Gastroesophageal sphincter (tissue), 4 donors: ENCODE measurements at regions not wholly inside any gene's neighbourhood (a gene's known extent, or its start where the extent isn't known, plus 50 kb on each side); places are given as distances from the start of the nearest gene placed in this dataset.

Experiments used
- ATAC-seq: fragments of 150-250 bp; one replicate; pipeline ENCODE4 v1.9.1; 2016; ENCODE audit warnings: mild to moderate bottlenecking, moderate library complexity
- H3K27ac ChIP-seq, 4 donors: fragments of 200-600 bp; sonication (generic) in 3 of 4; 1 replicate in 3 of 4; 2 replicates in 1 of 4; pipeline ENCODE4 v1.5.1; 2016 to 2019
- H3K27me3 ChIP-seq: fragments of 200-600 bp; sonication (generic); one replicate; pipeline ENCODE4 v1.5.1; 2019
- H3K36me3 ChIP-seq, 2 donors: fragments of 200-600 bp; sonication (generic); one replicate each; pipeline ENCODE4 v1.5.1; 2019; ENCODE audit warnings: control low read depth in 1 of 2
- H3K4me1 ChIP-seq, 3 donors: fragments of 200-600 bp; sonication (generic); 1 replicate in 2 of 3; 2 replicates in 1 of 3; pipeline ENCODE4 v1.5.1; 2016 to 2019; ENCODE audit warnings: control low read depth in 2 of 3
- H3K4me3 ChIP-seq, 2 donors: fragments of 200-600 bp; sonication (generic); one replicate each; pipeline ENCODE4 v1.5.1; 2019; ENCODE audit warnings: mild to moderate bottlenecking in 1 of 2, moderate library complexity in 1 of 2
- H3K9me3 ChIP-seq, 3 donors: fragments of 200-600 bp; sonication (generic); one replicate each; pipeline ENCODE4 v1.5.1; 2017 to 2019; ENCODE audit warnings: control low read depth in 2 of 3
- EP300 ChIP-seq: sonication (generic); formaldehyde crosslinking; IDR thresholded peaks from one replicate; pipeline ENCODE4 v1.6.1; 2017; ENCODE audit warnings: antibody characterized with exemption, mild to moderate bottlenecking
- POLR2A ChIP-seq, 2 donors: fragments of 450-650 bp; IDR thresholded peaks; one replicate each; pipeline ENCODE4 v1.6.1; 2017; ENCODE audit warnings: antibody characterized with exemption in 2 of 2, mild to moderate bottlenecking in 2 of 2, moderate library complexity in 1 of 2
- POLR2AphosphoS5 ChIP-seq: sonication (generic); formaldehyde crosslinking; IDR thresholded peaks from one replicate; pipeline ENCODE4 v1.6.1; 2017; ENCODE audit warnings: antibody characterized with exemption
- WGBS, 2 donors: methylation state at CpG; one replicate each; pipeline ENCODE4 v1.1.5; 2018; ENCODE audit warnings: low coverage in 1 of 2; 5-methylcytosine and 5-hydroxymethylcytosine counted together
- TF ChIP-seq, protein P1 (sequence below), 4 experiments: fragments of 200-600 bp in 2 of 4; fragments of 450-650 bp in 2 of 4; sonication (generic) in 1 of 4; IDR thresholded peaks; one replicate each; pipeline ENCODE4 v1.5.1; 2017 to 2019; ENCODE audit warnings: antibody characterized with exemption in 4 of 4, mild to moderate bottlenecking in 2 of 4, moderate library complexity in 2 of 4

- ATAC-seq = no peak
- WGBS, 2 donors = 85 to 100% methylated on average over 1 of the region's 1 CpG
- no peaks in the 10 kb centered on the region for H3K9me3 ChIP-seq
- H3K27me3 ChIP-seq = no peaks in the 10 kb centered on the region
- peaks cover 0 to 6% (median 0%) of the 10 kb centered on the region in 3 donors for H3K4me1 ChIP-seq
- H3K36me3 ChIP-seq = no peaks in the 10 kb centered on the region
- no peak overlapping the region for H3K4me3 ChIP-seq
- TF ChIP-seq POLR2AphosphoS5 (no peak), POLR2A (IDR thresholded peaks at IDR 0.05) (no peak), EP300 (no peak)
- TF ChIP-seq, protein P1, sequence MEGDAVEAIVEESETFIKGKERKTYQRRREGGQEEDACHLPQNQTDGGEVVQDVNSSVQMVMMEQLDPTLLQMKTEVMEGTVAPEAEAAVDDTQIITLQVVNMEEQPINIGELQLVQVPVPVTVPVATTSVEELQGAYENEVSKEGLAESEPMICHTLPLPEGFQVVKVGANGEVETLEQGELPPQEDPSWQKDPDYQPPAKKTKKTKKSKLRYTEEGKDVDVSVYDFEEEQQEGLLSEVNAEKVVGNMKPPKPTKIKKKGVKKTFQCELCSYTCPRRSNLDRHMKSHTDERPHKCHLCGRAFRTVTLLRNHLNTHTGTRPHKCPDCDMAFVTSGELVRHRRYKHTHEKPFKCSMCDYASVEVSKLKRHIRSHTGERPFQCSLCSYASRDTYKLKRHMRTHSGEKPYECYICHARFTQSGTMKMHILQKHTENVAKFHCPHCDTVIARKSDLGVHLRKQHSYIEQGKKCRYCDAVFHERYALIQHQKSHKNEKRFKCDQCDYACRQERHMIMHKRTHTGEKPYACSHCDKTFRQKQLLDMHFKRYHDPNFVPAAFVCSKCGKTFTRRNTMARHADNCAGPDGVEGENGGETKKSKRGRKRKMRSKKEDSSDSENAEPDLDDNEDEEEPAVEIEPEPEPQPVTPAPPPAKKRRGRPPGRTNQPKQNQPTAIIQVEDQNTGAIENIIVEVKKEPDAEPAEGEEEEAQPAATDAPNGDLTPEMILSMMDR (IDR thresholded peaks at IDR 0.05) = no peak
- H3K27ac ChIP-seq = no peak overlapping the region
Measured at GRCh38 chr11:13878077-13878476, 84.4 kb upstream of the SPON1 start.

- TF ChIP-seq POLR2AphosphoS5 (no peak), POLR2A (IDR thresholded peaks at IDR 0.05) (no peak), EP300 (no peak)
- TF ChIP-seq, protein P1 (IDR thresholded peaks at IDR 0.05) = no peak
- Histone ChIP-seq H3K27ac (no peak overlapping the region), H3K27me3 (no peaks in the 10 kb centered on the region), H3K9me3 (no peaks in the 10 kb centered on the region), H3K4me1 (no peaks in the 10 kb centered on the region), H3K4me3 (no peak overlapping the region), H3K36me3 (no peaks in the 10 kb centered on the region)
- no peak for ATAC-seq
- 83% methylated on average over 1 of the region's 2 CpGs; no CpG with 5 or more reads in 1 of the 2 donors for WGBS, 2 donors
Measured at GRCh38 chr11:13880634-13881033, 81.9 kb upstream of the SPON1 start.

- Histone ChIP-seq H3K36me3 (no peaks in the 10 kb centered on the region), H3K27ac (no peak overlapping the region), H3K4me3 (no peak overlapping the region), H3K9me3 (no peaks in the 10 kb centered on the region), H3K4me1 (no peaks in the 10 kb centered on the region), H3K27me3 (no peaks in the 10 kb centered on the region)
- no peak for TF ChIP-seq EP300
- TF ChIP-seq, protein P1 (IDR thresholded peaks at IDR 0.05) = no peak
- no peak for TF ChIP-seq POLR2AphosphoS5
- WGBS, 2 donors = 66 to 67% methylated on average over 4 to 7 of the region's 10 CpGs
- ATAC-seq = no peak
Measured at GRCh38 chr11:13881226-13881905, 81.2 kb upstream of the SPON1 start.

DNA sequence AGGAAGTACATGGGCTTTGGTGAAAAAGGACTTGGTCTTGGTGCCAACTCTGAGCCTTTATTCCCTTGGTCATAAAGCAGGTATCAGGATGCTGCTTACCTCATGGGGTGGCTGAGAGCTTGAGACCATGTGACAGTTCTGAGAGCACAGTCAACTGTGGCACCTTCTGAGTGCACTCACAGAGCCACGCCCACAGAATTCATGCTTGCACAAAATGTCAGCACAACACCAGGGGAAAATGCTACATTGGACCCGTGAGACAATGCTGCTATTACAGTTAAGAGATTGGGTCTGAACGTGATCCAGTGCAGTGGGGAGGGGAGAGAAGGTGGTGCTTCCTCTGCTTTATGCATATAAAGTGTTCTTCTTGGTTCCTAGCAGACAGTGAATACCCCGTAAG, 79.5 kb upstream of the SPON1 start:
- no peak for ATAC-seq

DNA sequence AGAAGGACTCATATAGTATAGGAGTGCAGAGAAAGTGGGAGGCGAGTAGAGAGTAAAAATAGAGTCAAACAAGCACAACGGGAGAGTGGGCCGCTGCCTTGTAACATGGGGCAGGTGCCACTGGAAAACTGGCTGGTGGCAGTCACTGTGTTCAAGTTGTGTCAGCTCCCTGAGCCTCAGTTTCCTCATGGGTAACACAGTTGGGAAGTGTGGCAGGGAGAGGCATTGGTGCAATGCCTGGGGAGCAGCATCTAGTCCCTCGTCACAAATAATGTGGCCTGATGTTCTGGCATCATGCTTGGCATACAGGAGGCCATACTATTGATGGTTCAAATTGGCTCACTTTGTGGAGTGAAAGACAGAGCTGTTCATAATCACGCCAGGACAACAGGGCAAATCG, 78.9 kb upstream of the SPON1 start:
- Histone ChIP-seq H3K27me3 (no peaks in the 10 kb centered on the region), H3K36me3 (no peaks in the 10 kb centered on the region), H3K4me3 (no peak overlapping the region), H3K4me1 (no peaks in the 10 kb centered on the region), H3K27ac (no peak overlapping the region), H3K9me3 (no peaks in the 10 kb centered on the region)
- TF ChIP-seq POLR2A (IDR thresholded peaks at IDR 0.05) (no peak), POLR2AphosphoS5 (no peak), EP300 (no peak)
- TF ChIP-seq, protein P1 (IDR thresholded peaks at IDR 0.05) = no peak
- no peak for ATAC-seq
- 89 to 91% methylated on average over 5 to 6 of the region's 6 CpGs for WGBS, 2 donors

More for the DNA sequence above, 79.5 kb upstream of the SPON1 start:
- H3K36me3 ChIP-seq = no peaks in the 10 kb centered on the region
- H3K27ac ChIP-seq = no peak overlapping the region
- no peak overlapping the region for H3K4me3 ChIP-seq
- TF ChIP-seq POLR2A (IDR thresholded peaks at IDR 0.05) = no peak
- TF ChIP-seq, protein P1 (IDR thresholded peaks at IDR 0.05) = no peak
- TF ChIP-seq POLR2AphosphoS5 = no peak
- TF ChIP-seq EP300 = no peak
- WGBS, 2 donors = 61 to 69% methylated on average over 4 of the region's 4 CpGs
- H3K4me1 ChIP-seq = no peaks in the 10 kb centered on the region
- H3K9me3 ChIP-seq = no peaks in the 10 kb centered on the region
- no peaks in the 10 kb centered on the region for H3K27me3 ChIP-seq
